Epithelial cell of proximal tubule (primary cell): ENCODE measurements at regions not wholly inside any gene's neighbourhood (a gene's known extent, or its start where the extent isn't known, plus 50 kb on each side); places are given as distances from the start of the nearest gene placed in this dataset.
A peak's percentile ranks its signal among the peaks of the same experiment; 100 is the strongest.

Experiments used
- DNase-seq: peaks from one replicate; pipeline ENCODE4 v3.0.0-alpha.2; 2011; ENCODE audit warnings: low read depth
- H3K4me3 ChIP-seq: 2 replicates; pipeline ENCODE4 v1.5.1; 2011; ENCODE audit warnings: low read depth, mild to moderate bottlenecking, low read length
- TF ChIP-seq, protein P1 (sequence below): conservative IDR thresholded peaks from 2 replicates; pipeline ENCODE4 v1.5.1; 2012; ENCODE audit warnings: low read depth, mild to moderate bottlenecking, low read length

GRCh38 chr3:36282766-36283165 lies 97.5 kb upstream of the STAC start:
- no peak for DNase-seq
- TF ChIP-seq, protein P1, sequence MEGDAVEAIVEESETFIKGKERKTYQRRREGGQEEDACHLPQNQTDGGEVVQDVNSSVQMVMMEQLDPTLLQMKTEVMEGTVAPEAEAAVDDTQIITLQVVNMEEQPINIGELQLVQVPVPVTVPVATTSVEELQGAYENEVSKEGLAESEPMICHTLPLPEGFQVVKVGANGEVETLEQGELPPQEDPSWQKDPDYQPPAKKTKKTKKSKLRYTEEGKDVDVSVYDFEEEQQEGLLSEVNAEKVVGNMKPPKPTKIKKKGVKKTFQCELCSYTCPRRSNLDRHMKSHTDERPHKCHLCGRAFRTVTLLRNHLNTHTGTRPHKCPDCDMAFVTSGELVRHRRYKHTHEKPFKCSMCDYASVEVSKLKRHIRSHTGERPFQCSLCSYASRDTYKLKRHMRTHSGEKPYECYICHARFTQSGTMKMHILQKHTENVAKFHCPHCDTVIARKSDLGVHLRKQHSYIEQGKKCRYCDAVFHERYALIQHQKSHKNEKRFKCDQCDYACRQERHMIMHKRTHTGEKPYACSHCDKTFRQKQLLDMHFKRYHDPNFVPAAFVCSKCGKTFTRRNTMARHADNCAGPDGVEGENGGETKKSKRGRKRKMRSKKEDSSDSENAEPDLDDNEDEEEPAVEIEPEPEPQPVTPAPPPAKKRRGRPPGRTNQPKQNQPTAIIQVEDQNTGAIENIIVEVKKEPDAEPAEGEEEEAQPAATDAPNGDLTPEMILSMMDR: no peak

DNA sequence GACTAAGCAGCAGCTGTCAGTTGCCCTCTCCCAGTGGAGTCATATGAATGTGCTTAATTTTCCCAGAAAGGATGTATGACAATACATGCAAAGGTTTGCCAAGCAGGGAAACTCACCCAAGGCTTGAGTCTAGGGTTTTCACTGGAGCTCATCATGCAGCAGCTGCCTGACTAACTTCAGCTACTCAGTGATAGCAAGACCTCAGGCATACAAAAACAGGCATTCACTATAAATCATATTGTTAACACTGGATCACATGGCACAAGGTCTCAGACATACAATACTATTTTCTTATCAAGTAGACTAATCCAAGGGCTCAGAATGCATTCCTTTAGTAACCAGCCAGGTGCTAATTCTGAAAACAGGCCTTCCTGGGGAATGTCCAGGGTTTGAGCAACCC lies 85.0 kb upstream of the STAC start:
- DNase-seq: no peak
- no peak overlapping the region for H3K4me3 ChIP-seq
- TF ChIP-seq, protein P1: no peak

More at GRCh38 chr3:36282766-36283165, 97.5 kb upstream of the STAC start:
- no peak overlapping the region for H3K4me3 ChIP-seq

- H3K4me3 ChIP-seq: no peak overlapping the region
- no peak for DNase-seq
- TF ChIP-seq, protein P1: no peak
These were observed 83.1 kb upstream of the STAC start for GRCh38 chr3:36297195-36297594.

DNA sequence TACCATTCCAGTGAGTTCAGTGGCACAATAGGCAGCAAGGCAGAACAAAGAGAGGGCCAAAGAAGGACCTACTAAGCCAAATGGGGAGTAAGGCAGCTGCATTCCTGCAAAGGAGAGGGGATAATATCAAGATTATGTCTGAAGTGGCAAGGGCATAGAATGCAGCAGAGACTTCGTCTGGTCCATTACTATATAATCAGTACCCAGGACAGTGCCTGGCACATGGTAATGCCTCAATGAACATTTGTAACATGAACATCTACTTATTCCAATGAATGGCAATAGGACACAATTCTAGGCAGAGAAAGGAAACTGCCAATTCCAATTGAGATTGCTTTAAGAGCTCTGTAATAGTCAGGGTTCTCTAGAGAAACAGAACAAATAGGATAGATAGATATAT lies 82.1 kb upstream of the STAC start:
- TF ChIP-seq, protein P1: no peak
- DNase-seq: no peak
- no peak overlapping the region for H3K4me3 ChIP-seq

DNA sequence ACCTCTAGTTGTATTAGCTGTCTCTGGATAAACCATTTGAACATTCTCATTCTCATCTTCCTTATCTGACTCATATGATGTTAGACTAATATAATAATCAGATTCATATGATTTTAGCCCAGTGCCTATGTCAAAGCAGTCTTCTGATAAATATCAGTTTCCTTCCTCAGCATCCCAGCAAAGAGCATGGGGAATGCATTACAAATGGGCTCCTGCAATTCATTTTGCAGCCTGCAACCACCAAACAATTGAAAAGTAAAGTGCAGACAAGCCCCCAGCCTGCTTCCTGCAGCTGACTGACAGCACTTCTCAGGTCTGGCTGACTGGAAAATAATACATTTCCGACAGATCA lies 78.2 kb upstream of the STAC start:
- TF ChIP-seq, protein P1: no peak
- DNase-seq: no peak
- no peak overlapping the region for H3K4me3 ChIP-seq

GRCh38 chr3:36302626-36303025 lies 77.7 kb upstream of the STAC start:
- TF ChIP-seq, protein P1: no peak

DNA sequence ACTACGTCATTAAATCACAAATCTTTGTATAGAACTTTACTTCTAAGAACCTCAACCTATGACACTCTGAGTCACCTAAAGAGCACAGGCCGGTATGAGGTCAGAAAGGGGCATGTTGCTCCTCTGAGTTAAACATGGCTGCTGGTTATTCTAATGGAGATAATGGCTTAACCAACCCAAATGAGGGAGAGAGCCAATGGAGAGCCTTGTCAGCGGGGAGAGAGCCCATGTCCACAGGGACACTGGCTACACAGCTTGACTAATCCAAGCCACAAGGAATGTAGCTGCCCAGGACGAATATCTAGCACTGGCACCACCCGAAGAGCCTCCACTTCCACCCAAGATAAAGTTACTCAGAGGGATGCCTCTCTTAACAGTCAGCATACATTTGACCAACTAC lies 77.0 kb upstream of the STAC start:
- DNase-seq: no peak
- TF ChIP-seq, protein P1: no peak
- H3K4me3 ChIP-seq: no peak overlapping the region

More at GRCh38 chr3:36302626-36303025, 77.7 kb upstream of the STAC start:
- H3K4me3 ChIP-seq: no peak overlapping the region
- DNase-seq: peak; percentile 67
